ENCODE measurements at regions not wholly inside any gene's neighbourhood (a gene's known extent, or its start where the extent isn't known, plus 50 kb on each side); places are given as distances from the start of the nearest gene placed in this dataset.

DNA sequence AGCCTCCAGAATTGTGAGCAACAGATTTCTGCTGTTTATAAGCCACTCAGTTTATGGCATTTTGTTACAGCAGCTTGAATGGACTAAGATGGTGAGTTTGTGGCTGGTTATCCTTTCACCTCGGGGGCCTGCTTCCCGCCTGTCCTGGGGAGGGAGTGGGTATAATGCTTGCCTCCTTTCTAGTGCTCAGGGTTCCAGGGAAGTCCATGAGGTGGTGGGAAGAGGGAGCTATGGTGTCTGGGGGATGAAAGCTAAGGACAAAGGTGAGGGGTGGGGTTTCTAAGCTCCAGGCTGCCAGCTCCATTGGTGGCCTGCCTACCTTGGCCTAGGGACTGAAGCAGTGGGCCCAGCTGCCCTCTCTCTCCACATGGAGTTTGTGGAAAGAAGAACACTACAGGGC is 50.2 kb upstream of the SDK2 start:
- H3K4me3 ChIP-seq (ENCODE audit: low read depth, low read length), result no peak overlapping the region
- DNase-seq (ENCODE audit: low read depth), result no peak
- TF ChIP-seq, protein P1, sequence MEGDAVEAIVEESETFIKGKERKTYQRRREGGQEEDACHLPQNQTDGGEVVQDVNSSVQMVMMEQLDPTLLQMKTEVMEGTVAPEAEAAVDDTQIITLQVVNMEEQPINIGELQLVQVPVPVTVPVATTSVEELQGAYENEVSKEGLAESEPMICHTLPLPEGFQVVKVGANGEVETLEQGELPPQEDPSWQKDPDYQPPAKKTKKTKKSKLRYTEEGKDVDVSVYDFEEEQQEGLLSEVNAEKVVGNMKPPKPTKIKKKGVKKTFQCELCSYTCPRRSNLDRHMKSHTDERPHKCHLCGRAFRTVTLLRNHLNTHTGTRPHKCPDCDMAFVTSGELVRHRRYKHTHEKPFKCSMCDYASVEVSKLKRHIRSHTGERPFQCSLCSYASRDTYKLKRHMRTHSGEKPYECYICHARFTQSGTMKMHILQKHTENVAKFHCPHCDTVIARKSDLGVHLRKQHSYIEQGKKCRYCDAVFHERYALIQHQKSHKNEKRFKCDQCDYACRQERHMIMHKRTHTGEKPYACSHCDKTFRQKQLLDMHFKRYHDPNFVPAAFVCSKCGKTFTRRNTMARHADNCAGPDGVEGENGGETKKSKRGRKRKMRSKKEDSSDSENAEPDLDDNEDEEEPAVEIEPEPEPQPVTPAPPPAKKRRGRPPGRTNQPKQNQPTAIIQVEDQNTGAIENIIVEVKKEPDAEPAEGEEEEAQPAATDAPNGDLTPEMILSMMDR (IDR thresholded peaks at IDR 0.05; ENCODE audit: insufficient read depth, low read depth, low read length), result no peak

DNA sequence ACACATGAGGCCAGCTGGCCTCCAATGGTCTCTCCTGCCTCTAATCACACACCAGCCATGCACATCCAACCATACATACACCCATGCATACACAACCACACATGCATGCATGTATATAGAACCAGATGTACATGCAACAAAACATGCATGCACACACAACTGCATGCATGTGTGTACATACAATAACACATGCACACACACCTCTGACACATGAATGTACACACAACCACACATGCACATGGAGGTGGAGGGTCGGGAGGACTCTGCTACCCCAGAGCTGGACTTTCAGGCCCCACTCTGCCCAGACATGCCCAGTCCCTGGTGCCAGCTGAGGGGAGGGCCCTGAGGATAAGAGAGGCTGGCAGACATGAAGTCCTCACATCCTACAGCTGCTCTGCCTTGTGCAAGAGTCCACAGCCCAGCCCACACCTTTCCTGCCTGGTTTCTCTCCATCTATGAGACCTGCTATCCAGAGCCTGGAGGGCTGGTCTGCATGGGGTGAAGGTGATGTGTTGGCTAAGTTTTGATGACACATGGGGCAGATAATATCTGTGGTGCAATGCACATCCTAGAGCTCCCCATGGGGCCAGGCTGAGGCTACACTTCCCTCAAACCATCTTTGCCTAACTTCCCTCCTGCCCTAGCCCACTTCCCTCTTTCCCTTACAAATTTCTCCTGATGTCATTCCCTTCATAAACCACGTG is 50.9 kb upstream of the SDK2 start:
- DNase-seq (ENCODE audit: low read depth), result no peak
- TF ChIP-seq, protein P1 (IDR thresholded peaks at IDR 0.05; ENCODE audit: insufficient read depth, low read depth, low read length), result no peak

DNA sequence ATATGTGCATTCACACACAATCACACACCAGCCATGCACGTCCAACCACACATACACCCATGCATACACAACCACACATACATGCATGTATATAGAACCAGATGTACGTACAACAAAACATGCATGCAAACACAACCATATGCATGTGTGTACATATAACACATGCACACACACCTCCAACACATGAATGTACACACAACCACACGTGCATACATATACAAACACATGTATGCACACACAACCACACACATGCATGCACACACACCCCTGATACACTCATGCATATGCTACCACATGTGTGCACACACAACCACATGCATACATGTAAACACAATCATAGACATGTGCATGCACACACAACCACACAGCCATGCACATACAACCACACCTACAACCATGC is 52.0 kb upstream of the SDK2 start:
- no peak overlapping the region for H3K4me3 ChIP-seq (ENCODE audit: low read depth, low read length)
- TF ChIP-seq, protein P1 (IDR thresholded peaks at IDR 0.05; ENCODE audit: insufficient read depth, low read depth, low read length), result no peak
- no peak for DNase-seq (ENCODE audit: low read depth)

More for the DNA sequence above, 50.9 kb upstream of the SDK2 start:
- H3K4me3 ChIP-seq (ENCODE audit: low read depth, low read length), result no peak overlapping the region

DNA sequence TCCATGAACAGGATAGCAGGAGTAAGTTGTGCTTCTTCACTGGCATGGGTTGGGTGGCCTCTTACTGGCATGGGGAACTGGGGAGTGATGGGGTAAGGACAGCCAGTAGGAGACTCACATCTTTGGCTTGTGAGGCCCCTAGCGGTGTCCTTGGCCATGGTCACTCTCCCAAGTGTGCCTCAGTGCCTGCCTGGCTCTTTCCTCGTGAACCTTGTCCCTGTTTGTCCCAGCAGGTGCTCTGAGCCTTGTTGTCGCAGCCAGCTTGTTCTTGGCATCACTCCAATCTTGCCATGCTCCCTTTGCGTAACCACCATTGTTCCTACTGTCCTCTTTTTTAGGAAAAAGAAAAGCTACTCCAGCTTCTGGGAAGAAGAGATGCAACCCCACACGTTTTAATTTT is 53.6 kb upstream of the SDK2 start:
- TF ChIP-seq, protein P1 (IDR thresholded peaks at IDR 0.05; ENCODE audit: insufficient read depth, low read depth, low read length), result no peak
- DNase-seq (ENCODE audit: low read depth), result no peak
- H3K4me3 ChIP-seq (ENCODE audit: low read depth, low read length), result no peak overlapping the region

DNA sequence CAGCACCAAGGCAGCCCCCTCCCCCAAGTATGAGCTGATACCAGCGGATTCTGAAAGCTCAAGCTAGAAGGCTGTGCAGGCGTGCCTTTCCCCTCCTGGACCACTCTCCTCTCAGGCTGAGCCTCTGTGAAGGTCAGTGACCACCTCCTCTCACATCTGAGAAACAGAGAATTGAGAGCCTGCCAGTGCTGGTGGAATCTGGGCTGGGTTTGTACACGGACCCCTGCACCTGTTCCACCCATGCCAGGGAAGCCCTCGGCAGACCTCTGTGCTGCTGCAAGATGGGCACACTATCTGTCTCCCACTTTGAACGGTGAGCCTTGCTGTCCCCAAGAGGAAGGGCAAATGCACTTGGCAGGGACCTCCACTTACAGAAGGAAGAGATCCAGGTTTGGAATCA is 54.7 kb upstream of the SDK2 start:
- TF ChIP-seq, protein P1 (IDR thresholded peaks at IDR 0.05; ENCODE audit: insufficient read depth, low read depth, low read length), result no peak
- H3K4me3 ChIP-seq (ENCODE audit: low read depth, low read length), result no peak overlapping the region
- DNase-seq (ENCODE audit: low read depth), result no peak

DNA sequence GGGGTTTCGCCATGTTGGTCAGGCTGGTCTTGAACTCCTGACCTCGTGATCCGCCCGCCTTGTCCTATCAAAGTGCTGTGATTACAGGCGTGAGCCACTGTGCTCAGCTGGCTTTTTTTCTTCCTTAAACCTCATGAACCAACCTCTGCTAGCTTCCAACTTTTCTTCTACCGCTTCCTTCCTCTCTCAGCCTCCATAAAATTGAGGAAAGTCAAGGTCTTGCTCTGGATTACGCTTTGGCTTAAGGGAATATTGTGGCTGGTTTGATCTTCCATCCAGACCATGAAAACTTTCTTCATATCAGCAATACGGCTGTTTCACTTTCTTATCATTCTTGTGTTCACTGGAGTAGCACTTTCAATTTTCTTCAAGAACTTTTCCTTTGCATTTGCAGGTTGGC is 57.5 kb upstream of the SDK2 start:
- no peak for DNase-seq (ENCODE audit: low read depth)
- TF ChIP-seq, protein P1 (IDR thresholded peaks at IDR 0.05; ENCODE audit: insufficient read depth, low read depth, low read length), result no peak
- H3K4me3 ChIP-seq (ENCODE audit: low read depth, low read length), result no peak overlapping the region

DNA sequence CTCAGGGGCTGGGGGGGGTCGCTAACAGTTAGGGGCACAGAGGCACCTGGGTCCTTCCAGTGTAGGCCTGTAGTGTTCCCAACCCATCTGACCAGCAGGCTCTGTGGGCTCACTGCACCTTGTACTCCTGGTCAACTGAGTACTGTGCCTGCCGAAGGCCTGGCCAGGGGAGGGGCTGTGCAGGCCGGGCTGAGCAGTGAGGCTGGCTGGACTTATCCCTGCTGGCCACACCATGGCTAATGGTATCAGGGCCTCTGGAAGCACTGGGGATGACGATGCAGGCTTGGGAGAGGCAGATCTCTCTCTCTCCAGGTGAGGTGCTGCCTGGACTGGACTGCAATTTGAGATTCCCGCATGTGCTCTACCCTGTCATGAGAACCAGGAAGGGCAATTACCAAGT is 58.9 kb upstream of the SDK2 start:
- no peak overlapping the region for H3K4me3 ChIP-seq (ENCODE audit: low read depth, low read length)
- TF ChIP-seq, protein P1 (IDR thresholded peaks at IDR 0.05; ENCODE audit: insufficient read depth, low read depth, low read length), result no peak
- no peak for DNase-seq (ENCODE audit: low read depth)
